Ramos (cell line): ENCODE measurements at regions not wholly inside any gene's neighbourhood (a gene's known extent, or its start where the extent isn't known, plus 50 kb on each side); places are given as distances from the start of the nearest gene placed in this dataset.
"Not testable (repeated sequence)": the region's sequence is repeated elsewhere in the genome, so short reads cannot be mapped to it uniquely, and the experiment has no call there.

ENCODE experiments used
- in situ Hi-C: fragments of 300-500 bp; cut with MboI; formaldehyde crosslinking; loops from one replicate; pipeline ENCODE4 v1.14.3; 2022; ENCODE audit warnings: low sequenced_read_pairs; ENCODE audit not compliant: unreplicated experiment

GRCh38 chr11:96961931-96962330 lies 572.1 kb downstream of the JRKL start:
- in situ Hi-C loops = no loop called here

DNA sequence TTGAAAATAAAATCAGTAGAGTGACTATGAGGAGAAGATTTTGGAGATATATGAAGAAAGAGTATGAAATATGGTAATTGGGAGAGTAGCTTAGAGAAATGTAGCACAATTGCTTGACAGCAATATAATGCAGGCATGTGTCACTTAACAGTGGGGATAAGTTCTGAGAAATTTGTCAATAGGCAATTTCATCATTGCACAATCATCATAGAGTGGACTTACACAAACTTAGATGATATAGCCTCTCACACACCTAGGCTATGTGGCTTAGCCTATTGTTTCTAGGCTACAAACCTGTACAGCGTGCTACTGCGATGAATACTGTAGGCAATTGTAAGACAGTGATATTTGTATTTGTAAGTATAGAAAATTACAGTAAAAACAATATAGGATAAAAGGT lies 573.6 kb downstream of the JRKL start:
- in situ Hi-C loops = no loop called here

- in situ Hi-C loops = no loop called here
These were observed 574.8 kb downstream of the JRKL start for GRCh38 chr11:96964661-96965060.

- in situ Hi-C loops = no loop called here
These were observed 577.8 kb downstream of the JRKL start for GRCh38 chr11:96967616-96968015.

DNA sequence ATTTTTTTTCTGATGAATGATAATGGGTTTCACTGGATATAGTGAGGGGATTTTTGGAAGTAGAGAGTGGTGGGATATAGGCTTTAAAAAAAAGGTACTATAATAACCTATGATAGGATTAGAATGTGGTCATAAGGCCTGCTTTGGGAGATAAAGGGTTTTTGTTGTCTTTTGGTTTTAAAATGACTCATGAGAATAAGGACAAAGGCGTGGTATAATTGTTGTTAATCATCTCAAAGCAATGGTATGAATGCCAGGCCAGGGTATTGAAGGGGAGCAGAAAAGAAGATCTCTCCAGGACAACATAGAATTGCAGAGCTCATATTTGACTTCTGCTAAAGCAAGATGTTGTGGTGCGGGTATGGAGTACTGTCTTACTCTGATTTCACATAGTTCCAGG lies 579.4 kb downstream of the JRKL start:
- in situ Hi-C loops = no loop called here

DNA sequence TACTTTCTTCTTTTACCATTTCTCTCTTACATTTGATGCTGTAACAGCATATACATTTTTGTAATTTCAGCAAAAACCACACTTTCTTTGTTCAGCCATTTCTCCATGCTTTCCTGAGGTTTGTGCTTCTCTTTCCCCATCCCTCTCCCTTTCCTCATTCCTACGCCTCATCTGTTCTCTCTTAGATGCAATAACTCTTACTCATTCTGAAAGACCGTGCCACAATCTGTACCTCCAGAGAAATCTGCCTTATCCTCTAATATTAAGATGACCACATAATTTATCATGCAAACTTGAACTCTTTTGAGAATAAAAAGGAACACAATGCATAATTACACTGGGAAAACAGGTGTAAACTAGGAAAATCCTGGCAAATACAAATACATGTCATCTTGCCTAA lies 588.9 kb downstream of the JRKL start:
- in situ Hi-C loops = no loop called here

GRCh38 chr11:96986516-96986915 lies 596.7 kb downstream of the JRKL start:
- in situ Hi-C loops = no loop called here

DNA sequence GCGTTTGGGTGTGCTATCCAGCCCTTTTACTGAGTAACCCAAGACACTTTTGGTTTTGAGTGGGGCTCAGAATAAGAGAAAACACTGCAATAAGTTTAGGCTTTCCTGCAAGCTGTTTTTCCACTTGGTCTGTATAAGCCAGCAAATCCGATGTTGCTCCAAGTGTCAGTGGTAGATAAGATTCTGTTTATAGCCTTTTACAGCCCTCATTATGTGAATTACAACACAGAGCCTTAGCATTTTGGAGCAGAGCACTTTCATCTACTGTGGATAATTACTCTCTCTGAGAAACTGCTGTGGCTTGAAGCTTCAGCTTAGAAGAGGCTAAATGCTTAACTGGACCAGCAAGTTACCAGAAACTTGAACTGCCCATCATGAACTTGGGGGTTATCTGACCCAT lies 601.1 kb downstream of the JRKL start:
- in situ Hi-C loops = no loop called here

DNA sequence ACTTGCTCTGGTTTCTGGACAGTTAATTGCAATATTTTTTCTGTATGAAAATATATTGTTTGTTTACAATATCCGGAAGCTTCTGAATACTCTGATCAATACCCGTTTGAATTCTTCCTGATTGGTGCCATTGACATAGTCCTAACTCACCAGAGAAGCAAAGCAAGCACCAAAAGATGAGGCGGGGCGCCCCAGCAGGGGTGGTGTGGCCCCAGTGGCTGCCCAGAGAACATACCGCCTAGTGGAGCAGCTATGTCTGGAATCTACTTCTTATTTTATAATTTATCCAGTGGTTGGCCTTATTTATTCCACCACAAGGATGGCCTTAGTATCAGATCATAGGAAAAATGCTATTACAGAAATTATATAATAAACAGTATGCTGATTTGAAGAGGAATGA lies 610.7 kb downstream of the JRKL start:
- in situ Hi-C loops = no loop called here

DNA sequence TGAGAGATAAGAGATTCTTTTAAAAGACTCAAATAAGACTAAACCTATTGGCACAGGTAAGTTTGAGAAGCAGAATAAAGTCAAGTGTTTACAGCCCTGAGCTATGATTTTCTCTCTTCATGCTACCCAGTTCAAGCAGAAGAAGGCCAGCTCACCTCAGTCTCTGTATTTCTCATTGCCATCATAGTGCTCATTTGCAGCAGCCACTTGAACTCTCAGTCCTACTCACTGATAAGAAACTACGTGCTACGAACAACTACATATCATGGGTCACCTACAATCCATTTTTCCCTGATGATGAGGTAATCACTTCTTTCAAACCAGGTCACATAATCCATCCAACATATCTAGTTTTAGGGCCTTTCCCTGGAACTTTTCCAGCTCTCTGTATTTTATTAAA lies 617.5 kb downstream of the JRKL start:
- in situ Hi-C loops = no loop called here

DNA sequence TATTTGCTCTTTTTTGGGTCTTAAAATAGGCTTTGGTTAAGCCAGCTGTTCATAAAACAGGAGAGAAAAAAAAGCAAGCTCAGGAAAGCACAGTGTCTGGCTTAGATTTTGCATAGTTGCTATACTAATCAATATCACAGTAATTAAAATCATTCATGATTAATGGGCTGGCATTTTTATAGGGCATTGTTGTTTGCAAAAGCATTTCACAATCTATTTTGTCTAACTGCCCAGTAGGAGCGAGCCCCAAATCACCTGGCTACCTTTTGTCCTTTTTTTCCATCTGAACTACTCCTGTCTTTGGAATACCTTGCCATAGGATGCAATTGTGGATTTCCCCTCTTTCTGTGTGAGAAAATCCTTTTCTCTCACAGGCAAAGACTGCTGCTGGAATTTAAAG lies 619.8 kb downstream of the JRKL start:
- in situ Hi-C loops = no loop called here

DNA sequence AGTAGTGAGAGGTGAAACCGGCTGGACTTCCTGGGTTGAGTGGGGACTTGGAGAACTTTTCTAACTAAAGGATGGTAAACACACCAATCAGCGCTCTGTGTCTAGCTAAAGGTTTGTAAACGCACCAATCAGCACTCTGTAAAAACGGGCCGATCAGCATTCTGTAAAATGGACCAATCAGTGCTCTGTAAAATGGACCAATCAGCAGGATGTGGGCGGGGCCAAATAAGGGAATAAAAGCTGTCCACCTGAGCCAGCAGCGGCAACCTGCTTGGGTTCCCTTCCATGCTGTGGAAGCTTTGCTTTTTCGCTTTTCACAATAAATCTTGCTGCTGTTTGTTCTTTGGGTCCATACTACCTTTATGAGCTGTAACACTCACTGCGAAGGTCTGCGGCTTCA lies 621.2 kb downstream of the JRKL start:
- in situ Hi-C loops = not testable (repeated sequence)

DNA sequence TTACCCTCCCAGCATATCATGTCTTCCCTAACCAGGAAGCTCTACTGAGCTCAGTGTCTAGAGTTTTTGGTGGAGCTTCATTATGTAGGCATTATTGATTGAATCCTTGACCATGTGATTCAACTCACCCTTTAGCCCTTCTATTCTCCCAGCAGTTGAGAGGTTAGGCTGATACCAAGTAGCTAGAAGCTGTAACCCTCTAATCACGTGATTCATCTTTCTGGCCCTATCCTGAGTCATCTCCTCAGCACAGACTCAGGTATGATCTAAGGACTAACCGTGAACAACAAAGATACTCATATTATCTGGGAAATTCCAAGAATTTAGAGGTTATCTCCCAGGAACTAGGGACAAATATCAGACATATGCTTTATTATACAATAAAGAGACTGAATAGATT lies 625.5 kb downstream of the JRKL start:
- in situ Hi-C loops = no loop called here

DNA sequence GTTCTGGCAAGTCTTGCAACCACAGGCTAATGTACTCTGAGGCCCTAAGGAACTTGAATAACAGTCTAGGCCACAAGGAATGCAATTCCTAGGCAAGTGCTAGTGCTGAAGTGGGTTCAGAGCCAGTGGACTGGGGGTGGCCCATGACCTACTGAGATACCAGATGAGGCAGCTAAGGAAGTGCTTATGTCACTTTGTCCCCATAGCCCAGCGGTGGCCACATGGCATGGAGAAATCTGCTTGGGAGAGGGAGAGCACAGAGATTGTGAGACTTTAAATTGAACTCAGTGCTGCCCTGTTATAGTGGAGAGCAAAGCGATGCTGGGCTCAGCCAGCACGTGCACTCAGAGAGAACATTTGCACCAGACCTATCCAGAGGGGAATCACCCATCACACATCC lies 629.5 kb downstream of the JRKL start:
- in situ Hi-C loops = no loop called here

DNA sequence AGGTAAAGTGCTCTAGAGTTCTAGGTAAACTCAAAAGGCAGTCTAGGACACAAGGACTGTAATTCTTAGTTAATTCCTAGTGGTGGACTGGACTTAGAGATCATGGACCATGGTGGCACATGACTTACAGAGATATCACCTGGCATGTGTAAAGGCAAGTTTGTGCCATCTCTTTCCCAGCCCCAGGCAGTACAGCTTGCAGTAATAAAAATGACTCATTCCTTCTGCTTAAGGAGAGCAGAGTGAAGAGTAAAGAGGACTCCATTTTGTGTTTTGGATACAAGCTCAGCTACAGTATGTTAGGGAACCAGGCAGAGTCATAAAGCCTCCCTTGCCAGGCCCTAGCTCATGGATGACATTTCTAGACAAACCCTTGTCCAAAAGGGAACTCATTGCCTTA lies 629.9 kb downstream of the JRKL start:
- in situ Hi-C loops = no loop called here

DNA sequence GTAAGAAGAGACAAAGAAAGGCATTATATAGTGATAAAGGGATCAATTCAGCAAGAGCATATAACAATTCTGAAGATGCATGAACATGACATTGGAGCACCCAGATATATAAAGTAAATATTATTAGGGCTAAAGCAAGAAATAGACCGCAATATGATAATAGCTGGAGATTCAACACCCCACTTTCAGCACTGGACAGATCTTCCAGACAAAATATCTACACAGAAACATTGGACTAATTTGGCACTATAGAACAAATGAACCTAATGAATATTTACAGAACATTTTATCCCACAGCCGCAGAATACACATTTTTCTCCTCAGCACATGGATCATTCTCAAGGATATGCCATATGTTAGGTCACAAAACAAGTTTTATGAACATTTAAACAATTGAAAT lies 633.1 kb downstream of the JRKL start:
- in situ Hi-C loops = no loop called here

DNA sequence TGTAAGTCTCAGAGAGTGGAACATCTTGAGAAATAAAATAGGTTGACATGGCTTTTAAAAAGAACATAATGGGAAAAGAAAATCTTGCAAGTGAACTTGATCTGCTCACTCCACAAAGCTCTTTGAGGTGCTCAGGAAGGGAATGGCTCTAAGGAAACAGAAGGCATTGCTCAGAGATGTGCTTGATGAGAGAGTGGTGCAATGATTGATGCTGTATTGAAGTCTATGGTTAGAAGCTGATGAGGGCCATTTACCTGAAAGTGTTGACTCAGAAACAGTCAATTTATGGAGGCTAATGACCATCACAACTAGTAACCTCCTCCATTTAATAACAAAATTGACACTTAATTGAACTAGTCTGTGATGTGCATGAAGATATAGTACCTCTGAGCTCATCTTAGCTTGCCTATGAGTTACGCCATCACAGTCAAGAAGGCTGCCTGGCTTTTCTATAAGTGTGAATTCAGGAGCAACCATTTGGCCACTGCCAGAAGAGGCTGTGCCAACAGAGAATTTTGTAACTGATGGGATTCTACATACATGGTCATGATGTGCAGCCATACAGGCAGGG lies 639.1 kb downstream of the JRKL start:
- in situ Hi-C loops = no loop called here

- in situ Hi-C loops = no loop called here
These were observed 643.4 kb downstream of the JRKL start for GRCh38 chr11:97033178-97033577.

DNA sequence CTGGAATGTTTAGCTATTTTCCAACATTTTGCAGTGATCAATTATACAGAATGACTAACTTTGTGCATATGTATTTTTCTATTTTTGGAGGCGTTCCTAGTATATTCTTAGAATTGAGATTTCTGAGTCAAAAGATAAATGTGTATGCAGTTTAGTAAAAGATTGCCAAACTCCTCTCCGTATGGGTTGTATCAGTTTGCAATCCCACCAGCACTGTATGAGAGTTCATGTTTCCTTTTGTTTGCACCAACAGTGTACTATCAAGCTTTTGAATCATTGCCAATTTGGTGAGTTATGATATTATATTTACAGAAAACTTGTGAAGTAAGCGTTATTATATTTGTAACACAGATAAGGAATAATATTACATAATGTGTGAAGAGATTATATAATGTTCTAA lies 658.7 kb downstream of the JRKL start:
- in situ Hi-C loops = no loop called here

GRCh38 chr11:97060184-97060583 lies 670.4 kb downstream of the JRKL start:
- in situ Hi-C loops = no loop called here

GRCh38 chr11:97069160-97069559 lies 679.3 kb downstream of the JRKL start:
- in situ Hi-C loops = no loop called here

- in situ Hi-C loops = no loop called here
These were observed 682.6 kb downstream of the JRKL start for GRCh38 chr11:97072420-97072819.

GRCh38 chr11:97076666-97077065 lies 686.9 kb downstream of the JRKL start:
- in situ Hi-C loops = not testable (repeated sequence)
